Amniotic stem cell (primary cell): ENCODE measurements at regions not wholly inside any gene's neighbourhood (a gene's known extent, or its start where the extent isn't known, plus 50 kb on each side); places are given as distances from the start of the nearest gene placed in this dataset.
A peak's percentile ranks its signal among the peaks of the same experiment; 100 is the strongest.

Experiments used
- DNase-seq: peaks from one replicate; lab custom pipeline; 2025; lab: John Stamatoyannopoulos, UW

DNA sequence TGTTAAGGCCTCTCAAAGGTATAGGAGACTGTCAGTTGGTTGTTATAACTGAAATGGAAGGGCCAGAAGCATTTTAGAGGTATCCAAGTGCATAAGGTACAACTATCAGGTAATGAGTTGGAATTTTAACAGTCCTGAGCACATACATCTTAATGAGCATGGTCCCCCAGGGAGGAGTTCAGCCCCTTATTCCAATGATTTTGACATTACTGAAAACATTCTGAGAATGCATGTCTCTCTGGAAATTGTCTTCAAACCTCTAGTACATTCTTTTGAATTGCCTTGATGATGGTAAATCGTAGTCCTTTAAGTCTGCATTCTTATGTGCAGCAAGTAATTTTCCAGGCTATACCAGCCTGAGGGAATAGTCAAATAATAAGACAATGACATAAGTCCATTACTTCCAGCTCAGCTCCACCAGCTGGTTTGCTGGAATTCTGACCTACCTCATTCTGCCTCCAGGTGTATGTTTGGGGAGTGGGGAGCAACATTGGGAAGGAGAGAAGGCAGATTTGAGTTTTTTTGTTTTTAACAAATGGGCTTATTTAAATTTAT, 239.2 kb downstream of the MSRB3 start:
- no peak for DNase-seq

DNA sequence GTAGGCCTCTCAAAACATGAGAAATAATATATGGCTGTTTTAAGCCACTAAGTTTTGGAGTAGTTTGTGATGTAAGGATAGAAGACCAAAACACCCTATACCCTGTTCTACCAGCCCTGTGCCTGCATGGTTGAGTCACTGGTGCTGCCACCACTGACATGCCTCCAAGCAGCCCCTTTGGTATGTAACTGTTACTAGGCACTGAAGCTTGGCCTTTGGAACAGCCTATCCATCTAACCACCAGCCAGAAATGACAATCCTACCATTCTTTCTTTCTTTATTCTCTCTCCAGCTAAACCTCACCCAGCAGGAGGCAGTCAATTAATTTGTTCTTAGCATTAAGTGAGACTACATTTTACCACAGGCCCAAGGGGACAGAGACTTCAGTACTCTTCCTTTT, 240.3 kb downstream of the MSRB3 start:
- no peak for DNase-seq

DNA sequence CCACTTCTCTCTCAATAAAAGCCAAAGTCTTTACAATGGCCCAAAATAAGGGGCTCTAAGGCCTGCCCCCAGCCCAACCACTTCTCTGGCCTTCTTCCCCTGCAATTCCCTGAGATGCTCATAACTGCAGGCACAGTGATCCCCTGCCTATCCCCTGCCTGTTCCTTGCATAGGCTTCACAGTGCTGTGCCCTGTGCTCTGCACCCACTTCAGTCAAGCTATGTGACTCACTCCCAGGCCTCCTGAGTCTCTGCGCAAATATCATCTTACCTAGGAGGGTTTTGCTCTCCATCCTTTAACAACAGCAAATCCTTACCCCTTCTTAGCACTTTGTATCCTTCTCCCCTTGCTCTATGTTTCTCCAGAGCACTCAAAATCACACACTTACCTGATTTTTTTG, 242.2 kb downstream of the MSRB3 start:
- no peak for DNase-seq

DNA sequence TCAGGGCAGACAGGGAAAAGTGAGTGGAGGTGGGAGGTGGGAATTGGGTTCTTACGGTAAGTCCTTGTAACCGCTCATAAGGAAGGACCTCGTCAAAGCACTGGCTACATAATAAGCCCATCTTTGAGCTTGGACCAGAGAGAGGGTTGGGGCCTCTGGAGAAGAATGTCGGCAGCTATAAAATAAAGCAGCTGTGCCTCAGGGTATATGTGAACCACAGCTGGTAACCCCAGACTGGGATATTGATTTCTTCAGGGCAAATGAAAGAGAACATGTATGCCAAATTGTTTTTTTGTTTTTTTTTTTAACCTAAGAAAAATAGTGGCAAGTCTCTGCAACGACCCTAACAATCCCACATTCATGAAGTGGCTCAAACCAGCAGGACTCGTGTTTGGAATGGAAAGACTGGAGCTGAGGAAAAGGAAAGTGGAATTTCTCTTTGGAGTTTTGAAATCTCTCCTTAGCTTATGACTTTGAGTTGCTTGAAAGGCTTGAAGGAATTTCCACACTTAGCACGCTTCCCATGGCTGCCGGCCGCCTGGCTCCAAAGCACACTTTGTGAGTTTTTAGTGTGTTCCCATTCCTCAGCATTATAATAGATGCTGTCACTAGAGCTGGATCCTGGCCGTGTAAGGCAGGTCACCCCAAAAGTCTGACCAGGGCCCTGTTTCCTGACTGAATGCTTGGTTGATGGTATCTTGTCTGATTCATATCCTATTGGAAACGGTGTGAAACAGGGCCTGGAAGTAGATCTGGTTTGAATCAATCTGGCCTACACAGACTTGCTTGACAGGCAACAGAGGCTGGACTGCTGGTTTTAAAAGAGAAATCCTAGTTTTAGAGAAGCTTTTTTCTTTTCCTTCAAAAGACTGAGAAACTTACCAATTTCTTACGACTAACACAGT, 244.7 kb downstream of the MSRB3 start:
- DNase-seq = no peak

DNA sequence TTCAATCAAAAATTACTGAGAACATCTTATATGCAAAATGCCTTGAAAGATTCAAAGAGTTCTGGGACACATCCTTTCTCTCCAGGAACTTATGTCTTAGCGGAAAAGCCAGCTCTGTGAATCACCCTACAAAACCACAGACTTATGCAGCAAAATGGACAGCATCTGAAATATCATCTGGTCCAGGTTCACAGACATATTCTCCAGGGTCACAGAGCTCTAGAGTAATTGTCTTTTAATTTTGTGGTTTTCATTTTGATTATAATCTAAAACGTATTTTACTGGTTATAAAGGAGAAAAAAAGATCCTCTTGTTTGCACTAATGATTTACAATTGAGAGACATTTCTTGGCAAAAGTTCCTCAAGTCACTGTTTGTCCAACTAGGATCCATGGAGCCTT, 246.2 kb downstream of the MSRB3 start:
- no peak for DNase-seq

DNA sequence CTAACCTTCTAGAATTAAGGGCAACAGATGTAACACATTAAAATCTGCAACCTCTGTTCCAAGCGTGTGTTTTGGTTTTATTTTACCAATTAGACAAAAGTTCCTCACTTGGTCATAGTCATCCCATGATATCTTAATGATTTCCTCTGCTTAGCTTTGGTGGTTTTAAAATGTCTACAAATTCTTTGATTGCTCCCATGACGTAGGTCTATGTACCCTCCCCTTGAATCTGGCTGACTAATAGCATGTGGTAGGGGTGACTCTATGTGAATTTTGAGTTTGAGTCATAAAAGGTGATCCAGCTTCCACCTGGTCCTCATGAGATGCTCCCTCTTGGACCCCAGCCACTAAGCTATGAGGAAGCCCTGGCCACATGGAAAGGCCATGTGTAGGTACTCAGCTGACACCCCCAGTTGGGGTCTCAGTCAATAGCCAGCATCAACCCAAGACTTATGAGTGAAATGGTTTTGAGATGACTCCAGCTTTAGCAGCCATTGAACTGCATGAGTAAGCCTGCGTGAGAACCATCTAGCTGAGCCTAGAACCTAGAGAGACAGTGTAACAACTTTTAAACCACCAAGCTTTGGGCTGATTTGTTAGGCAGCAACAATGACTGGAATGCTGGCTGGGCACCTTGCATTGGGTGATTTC, 247.1 kb downstream of the MSRB3 start:
- DNase-seq = peak; percentile 42

DNA sequence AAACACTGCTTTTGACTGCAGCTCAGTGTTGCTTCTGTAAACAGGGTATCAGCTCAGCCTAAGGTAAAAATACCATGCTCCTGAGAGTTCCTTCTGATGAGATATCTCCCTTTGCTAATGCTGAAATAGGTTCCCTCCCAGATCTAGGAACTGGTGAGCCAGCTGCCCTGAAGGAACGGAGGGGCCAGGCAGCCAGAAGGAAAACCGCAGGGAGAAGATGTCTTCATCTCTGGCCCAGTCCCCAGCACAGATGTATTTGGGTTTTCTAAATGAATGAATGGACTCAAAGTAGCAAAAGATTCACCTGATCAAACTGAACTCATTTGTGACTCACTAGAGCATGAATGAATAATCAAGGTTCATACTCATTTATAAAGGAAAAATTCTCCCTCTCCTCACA, 247.8 kb downstream of the MSRB3 start:
- no peak for DNase-seq

DNA sequence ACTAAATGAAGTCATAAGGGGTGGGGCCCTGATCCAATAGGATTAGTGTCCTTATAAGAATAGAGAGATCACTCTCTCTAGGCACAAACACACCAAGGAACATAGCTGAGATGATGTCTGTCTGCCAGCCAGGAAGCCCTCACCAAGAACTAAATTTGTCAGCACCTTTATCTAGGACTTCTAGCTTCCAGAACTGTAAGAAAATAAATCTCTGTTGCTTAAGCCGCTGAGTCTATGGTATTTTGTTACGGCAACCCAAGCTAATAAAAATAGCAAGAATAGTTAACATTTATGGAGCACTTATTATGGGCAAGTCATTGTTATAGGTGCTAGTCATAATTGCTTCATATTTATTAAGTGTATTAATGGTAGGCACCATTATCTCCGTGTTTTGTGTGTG, 249.6 kb downstream of the MSRB3 start:
- no peak for DNase-seq

DNA sequence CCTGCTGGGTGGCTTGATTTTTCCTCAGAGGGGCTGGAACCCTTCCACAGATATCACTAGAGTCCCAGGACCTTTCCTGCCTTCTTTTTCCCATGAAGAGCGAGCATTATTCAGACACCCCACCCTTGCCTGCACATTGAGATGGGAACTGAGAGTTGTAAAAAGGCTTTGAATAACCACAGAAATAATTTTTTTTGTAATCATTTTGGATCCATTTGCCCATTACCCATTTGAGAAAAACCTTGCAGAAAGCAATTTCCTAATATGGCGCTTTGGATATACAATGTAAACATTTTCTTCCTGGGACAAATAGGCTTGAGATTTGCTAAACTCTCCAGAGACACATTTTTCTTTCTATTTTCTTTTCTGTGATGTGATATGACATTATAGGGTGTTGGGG, 250.6 kb downstream of the MSRB3 start:
- no peak for DNase-seq

DNA sequence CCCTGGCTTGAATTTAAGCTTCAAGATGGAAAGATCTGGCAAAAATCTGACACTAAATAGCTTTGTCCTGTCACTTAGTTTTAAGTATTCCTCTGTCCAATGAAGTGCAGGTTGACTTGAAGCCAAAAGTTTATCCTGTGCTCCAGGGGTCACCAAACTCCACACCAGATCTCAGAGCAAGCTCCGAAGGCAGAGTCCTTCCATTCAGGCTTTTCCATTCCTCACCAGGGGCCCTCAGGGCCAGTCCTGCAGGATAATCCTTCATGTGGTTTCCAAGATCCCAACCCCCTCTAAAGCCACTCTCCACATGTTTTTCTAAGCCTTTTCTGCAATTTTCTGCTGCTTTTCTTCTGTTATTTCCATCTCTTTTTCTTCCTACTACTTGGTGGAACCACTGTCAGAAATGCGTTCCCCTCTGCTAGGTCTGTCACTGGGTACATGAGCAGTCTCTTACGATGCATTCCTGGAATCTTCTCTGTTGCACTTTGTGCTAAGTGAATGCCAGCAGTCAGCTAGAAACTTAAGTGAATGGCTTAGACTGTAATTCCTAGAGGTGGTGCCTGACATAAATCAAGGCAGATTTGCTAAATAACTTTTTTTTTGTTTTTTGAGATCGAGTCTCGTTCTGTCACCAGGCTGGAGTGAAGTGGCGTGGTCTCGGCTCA, 251.4 kb downstream of the MSRB3 start:
- DNase-seq = no peak

DNA sequence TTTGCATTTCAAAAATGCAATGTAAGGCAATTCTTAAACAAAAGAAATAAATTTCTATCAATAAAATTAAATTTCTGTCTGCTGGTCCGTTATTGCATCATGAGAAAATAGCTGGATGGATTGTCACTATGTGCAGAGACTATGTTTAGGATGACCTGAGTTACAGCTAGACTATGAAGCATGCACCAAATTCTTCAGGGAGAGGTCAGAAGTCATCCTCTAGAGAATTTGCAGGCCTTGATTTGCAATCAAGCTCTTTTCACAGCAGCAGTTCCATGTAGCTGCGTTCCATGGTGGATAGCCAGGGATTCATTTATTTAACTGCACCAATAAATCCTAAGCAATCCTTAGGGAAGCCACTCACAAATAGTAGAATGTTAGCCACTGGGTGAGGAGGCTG, 253.7 kb downstream of the MSRB3 start:
- DNase-seq = no peak

DNA sequence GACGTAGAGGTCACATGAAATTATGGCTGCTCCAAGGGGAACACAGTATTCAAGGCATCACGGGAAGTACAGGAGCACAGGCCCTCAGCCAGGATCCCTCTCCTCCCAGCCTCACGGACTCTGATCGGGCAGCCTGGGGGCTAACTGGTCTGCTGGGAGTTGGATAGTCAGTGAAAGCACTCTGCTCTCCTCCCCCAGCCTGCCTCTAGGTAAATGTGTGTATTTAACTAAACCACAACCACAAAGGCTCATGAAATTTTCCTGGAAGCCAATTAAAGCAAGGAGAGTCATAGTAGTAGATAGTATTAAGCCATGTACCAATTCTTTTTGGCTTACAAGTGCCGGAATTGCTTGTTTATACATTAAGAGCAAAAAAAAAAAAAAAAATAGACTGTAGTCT, 254.3 kb downstream of the MSRB3 start:
- no peak for DNase-seq

DNA sequence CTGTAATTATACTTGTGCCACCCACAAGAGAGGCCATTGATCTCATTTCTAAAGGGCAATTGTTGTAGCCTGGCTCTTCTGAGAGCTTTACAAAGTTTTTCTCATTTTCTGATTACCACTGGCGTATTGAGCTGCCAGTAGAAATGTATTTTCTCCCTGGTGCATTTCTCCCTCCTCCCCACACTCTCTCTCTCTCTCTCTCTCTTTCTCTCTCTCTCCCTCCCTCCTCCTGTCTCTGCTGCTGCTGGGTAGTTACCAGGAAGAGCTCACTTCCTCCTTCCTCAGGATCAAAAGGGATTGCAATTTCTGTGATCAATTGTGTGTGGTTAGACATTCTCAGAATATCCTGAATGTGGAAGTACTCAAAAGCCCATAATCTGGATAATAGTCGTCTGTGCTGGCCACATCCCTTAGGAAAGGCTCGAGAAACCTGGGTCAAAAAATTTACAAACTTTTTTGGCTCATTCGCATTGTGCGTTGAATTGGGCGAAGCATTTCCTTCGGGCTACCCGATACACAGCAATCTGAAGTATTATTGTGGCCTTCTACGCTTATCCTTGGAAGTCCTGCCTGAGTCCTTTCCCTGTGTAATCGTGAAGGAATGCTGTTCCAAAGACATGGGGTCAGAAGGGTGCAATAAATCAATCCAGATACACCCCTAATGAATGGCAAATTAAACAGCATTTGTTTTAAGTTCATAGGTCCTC, 254.8 kb downstream of the MSRB3 start:
- DNase-seq = no peak

DNA sequence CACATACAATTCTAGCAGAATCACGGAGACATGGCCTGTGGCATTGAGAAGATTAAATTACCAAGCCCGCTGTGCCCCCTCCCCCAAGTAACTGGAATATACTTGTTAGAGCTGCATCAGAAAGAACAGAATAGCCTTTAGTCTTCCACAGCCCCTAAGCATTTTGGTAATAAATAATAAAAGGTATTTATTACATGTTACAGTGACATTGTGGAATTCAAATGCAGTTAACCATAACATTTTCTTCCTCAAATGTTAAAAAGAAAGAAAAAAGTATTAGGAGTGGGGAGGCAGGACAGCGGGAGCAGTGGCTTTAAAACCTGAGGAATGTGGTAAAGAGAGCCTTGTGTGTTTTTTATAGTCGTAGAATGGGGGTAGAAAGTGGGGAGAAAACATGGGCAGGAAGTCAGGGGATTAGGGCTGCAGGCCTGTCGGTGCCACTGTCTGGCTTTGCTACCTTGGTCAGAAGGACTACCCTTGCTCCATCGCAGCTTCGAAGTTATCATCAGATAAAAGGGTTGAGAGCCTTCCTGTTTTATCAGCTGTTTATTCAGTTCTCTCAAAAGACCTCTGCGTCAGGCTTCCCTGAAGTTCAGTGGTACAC, 255.9 kb downstream of the MSRB3 start:
- DNase-seq = no peak

DNA sequence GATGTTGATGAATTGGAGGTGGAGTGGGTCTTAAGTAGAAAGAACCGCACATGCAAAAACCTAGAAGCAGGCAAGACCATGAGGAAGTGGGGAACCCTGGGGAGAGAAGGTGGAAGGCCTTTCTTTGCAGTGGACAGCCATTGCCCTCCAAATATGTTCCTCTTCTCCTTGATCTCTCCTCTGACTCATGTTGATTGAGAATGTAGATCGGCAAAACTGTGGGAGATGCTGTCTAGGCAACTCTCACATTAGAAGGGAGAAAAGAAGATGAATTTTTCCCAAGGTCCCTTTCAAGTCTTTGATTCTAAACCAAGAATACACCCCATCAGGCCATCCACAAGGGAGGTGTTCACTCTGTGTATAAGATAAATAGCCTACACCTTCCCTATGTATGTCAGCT, 257.5 kb downstream of the MSRB3 start:
- no peak for DNase-seq

DNA sequence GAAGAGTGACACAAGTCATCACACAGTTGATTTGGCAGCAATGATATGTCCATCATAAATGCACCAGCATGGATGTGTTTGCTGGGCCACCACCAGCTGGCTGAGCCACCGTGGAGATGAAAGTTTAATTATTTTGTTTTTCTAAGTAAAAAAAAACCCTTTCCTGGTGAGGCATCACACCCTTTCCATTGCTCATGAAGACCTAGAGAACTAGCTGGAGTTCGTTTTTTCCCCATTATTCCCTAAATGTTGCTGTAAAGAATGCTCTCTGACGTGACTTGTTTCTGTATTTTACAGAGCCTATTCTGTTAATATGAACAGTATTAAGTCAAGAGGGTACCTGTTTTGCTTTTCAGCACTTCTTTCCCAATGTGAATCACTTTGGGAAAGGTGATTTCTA, 257.9 kb downstream of the MSRB3 start:
- no peak for DNase-seq

DNA sequence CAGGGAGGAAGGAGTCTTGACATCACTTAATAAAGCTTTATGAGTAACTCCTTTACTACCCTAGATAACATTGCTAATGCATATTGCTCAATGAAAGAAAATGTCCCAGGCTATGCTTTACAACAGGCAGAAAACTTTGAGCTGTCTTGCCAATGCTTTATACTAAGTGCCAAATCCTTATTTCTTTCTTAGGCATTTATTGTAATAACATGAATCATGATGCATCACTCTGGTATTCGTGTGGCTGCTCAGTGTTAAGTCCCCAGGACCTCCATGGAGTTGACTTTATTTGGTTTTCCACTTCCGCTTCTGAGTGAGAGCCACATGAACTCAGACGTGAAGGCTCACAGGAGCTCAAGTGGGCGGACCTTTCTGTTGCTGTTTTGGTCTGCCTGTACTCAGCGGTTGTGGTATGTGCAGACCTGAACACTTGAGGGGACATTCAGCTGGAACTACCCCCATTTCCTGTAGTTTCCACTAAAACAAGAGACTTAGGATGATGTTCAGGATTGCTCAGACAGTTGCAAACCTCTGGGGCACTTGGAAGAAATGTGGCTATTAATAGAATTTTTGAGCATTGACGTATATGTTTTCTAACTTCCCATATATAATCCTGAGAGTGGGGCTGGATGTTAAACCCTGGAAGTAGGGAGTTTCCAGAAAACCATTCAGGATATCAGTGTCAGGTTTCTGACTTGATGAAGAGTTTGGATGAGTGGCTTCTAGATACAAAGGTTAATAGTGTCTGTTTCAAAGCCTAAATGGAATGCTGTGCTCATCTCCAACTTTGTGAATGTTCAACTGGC, 258.6 kb downstream of the MSRB3 start:
- peak; percentile 98 for DNase-seq

DNA sequence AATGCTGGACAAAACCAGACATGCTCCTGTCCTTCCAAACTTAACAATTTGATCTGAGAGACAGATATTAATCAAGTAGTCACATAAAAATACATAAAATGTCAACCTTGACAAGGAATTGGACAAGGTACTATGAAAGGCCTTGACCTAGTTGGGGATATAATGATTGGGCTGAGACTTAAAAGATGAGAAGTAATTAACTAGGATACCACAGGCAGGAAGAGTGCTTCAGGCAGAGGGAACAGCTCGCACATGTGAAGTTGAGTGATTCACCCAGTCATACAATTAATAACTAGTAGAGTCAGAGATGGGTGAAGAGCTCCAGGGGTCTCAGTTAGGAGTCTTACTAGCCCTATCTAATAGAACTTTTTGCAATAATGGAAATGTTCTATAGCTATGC, 259.5 kb downstream of the MSRB3 start:
- DNase-seq = no peak

DNA sequence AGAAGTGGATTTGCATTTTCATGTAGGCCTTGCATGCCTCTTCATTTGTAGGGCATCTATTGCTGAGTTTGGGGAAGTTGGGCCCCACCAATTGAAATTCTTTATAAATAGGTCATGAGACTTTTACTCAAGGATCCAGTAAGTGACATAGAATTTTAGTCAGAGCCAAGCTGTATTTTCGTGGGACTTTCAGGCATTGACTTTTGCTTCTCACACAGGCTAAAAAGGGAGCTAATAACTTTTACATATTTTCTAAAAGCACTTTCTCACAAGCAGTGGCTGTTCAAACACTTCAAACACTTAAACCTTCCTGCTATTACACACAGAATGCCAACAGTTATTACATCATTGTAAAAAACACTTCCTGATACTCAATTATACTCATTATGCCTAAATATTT, 260.5 kb downstream of the MSRB3 start:
- no peak for DNase-seq

DNA sequence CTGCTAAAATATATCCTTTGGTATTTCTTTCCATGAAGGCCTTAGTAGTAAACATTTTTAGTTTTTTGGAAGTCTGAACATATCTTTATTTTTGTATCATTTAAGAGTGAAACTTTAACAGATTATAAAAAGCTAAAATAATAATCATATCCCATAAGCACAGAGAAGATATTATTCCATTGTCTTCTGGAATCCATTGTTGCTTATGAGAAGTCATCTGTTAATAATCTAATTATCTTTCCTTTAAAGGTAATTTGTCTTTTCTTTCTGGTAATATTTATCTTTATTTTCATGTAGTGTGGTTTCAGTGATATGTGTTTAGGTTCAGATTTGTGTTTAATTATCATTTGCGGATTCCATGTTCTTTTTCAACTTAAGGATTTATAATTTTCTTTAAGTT, 261.7 kb downstream of the MSRB3 start:
- DNase-seq = no peak

DNA sequence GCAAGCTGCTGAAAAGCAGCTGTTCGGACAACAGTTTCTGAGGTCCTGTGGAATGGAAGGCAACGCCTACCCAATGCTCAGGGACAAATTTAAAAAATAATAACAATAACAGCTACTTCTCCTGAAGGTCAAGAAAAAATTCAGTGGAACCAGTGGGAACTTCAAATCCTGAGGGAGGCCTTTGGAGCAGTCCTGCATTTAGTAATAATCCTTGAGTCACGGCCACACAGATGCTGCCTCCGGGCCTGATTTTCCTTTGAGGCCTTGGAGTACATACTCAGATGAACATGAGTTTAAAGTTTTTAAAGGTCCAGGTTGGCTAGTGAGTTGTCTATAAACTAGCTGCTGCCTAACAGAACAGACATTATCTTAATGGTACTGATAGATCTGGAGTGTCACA, 268.0 kb downstream of the MSRB3 start:
- no peak for DNase-seq
